Pulmonary artery endothelial cell (primary cell): ENCODE measurements at regions not wholly inside any gene's neighbourhood (a gene's known extent, or its start where the extent isn't known, plus 50 kb on each side); places are given as distances from the start of the nearest gene placed in this dataset.

ENCODE experiments used
- DNase-seq: peaks from one replicate; pipeline ENCODE4 v3.0.0-alpha.2; 2011; ENCODE audit warnings: low read depth, low spot score

DNA sequence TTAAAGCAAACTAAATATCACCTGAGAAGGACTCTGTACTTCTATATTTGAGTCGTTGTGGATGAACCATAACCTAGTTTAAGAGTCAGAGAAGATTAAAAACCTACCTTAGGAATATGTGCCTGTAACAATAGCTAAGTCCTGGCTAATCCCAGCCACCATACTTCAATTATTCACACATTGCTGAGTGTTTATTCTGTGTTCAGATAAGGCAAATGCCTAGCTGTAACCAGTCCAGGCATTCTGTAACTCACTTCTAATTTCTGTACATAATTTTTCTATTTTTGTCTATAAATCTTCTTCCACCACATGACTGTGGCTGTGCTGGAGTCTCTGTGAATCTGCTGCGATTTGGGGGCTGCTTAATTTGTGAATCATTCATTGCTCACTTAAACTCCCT, 441.9 kb upstream of the ADAMTS5 start:
- no peak for DNase-seq

DNA sequence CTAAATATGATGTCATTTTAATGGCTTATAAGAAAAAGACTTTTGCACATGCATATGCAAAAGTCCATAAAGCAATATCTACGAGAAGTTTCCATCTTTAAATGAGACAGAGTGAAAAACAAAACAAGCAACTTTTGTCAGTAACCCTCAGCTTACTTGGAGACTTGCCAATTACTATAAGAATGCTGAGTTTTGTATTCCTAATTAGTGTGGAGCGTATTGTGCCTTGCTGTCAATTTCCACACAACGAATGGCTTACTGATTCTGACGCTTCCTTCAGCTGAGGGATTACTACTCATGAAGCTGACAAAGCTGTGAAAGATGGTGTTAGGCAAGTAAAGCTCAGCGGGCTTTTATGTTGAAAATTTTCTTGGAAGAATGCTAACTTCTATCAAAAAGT, 440.4 kb upstream of the ADAMTS5 start:
- DNase-seq: no peak

DNA sequence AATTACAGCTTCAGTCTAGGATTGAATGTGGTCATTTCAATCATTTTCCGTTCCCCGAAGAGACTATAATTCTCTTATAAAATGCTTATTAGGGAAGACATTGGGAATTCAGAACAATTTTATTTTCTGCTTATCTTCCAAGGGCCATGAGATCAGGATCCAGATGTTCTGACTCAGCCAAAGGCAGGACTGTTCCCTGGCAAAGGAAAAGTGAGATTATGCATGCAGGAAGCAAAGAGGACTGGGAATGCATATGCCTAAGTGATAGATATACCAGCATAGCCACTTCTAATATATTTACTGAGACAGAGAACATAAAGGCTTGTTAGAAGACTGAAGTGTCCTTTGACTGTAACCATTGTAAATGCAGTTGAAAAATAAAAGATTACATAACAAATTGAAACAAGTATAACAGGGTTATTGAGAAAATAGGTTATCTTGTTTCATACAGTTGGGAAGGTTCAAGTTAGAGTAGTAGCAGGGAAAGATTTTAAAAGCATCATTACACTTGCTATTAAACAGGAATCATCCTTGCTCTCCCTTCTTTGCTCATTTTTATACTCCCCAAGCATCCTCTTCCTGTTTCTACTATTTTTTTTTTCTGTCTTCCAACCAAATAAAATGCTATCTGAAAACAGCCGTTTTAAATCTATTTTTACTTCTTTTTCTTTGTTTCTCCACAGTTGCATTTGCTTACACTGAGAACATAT, 439.6 kb upstream of the ADAMTS5 start:
- no peak for DNase-seq

DNA sequence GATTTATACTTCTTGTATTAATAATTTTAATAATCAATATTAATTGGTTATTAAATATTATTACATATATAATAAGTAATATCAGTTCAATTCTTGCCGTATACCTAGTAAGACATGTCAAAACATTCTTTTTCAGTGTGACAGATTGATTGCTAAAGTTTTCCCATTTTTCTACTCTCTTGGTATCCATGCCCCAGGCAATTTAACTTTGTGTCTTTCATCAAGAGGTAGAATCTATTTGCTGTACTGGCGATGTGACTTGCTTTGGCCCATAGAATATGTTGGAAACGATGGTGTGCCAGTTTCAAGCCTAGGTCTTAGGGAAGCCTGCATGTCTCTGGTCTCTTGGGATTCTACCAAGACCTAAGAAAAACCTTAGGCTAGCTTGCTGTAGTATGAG, 436.1 kb upstream of the ADAMTS5 start:
- no peak for DNase-seq

DNA sequence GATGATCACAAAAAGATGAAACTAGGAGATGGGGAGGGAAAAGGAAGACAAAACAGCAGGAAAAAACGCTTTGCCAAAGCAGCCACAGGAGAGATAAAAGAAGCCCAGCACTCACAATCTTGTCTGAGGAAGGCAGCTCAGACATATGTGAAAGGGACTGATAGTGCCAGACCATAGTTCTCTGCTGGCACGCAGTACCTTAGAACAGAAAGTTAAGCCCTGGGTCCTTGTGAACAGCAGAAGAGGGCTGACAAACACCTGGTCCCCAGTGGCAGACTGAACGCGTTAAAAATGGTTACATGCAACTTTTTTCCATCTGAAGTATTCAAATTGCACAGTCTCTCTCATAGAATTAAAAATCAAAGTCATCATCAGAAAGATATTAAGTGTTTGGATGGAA, 433.2 kb upstream of the ADAMTS5 start:
- DNase-seq: no peak

DNA sequence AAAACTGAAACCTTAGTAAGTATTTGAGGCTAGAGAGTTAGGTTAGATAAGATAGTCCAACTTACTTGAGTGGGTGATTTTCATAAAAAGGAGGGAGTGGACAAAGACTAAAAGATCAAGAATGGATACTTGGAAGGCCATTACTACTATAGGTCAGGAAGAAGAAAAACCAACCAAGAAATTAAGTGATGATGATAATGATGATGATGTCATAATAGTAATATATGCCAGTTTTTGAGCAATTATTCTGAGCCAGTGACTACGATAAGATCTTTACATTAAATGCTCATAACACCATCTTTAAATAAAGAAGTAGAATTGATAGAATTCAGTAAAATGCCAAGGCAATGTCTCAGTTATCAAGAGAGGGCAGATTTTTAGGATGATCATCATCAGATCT, 430.7 kb upstream of the ADAMTS5 start:
- DNase-seq: no peak

DNA sequence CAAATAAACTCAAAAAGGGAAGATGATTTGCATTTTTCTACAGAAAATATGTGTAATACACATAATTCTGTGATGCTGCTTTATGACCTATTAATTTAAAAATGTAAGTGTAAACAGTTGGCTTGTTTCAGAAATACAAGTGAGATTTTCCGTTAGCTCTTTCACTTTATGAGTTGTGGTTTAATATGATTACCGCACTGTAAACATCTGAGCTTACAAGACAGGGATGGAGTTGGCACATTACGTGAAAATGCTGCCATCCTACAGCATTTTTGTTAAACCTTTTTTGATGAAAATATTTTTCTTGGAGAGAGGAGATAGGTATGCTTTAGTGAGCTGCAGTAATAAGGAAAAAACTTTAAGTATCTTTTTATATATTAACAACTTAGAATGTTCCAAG, 426.8 kb upstream of the ADAMTS5 start:
- no peak for DNase-seq

DNA sequence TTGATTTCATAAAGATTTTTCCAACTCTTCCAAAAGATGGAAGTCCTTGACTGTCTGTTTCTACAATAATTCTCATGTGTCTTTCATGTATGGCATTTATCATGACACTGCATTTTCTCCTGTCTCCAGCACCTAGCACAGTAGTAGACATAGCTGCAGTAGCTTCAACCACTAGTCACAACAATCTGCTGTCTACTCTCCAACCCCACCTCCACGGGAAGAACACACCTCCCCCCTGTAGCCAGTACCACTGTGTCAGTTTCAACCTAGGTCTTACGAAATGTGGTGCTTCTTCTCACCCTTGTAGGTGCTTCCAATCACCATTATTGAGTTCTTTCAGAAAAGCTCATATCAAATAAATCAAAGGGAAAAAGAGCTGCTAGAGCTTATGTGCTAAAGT, 425.1 kb upstream of the ADAMTS5 start:
- DNase-seq: no peak

DNA sequence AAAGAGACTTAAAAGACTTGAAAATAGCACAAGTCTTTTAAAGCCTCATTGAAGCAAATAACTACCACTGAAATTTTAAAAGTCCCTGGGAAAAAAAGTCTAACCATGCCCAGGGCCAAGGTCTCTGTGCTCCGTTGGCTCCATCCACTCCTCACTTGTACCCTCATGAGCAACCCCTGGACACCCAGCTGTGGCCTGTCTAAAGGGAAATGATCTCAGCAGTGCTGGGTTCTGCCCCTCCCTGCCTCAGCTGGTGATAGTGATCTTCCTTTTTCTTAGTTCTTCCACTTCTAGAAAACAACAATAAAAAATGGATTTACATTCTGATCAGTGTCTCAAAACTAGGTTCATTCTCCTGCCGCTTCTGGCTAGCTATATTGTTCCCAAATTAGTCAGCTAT, 423.5 kb upstream of the ADAMTS5 start:
- DNase-seq: no peak

DNA sequence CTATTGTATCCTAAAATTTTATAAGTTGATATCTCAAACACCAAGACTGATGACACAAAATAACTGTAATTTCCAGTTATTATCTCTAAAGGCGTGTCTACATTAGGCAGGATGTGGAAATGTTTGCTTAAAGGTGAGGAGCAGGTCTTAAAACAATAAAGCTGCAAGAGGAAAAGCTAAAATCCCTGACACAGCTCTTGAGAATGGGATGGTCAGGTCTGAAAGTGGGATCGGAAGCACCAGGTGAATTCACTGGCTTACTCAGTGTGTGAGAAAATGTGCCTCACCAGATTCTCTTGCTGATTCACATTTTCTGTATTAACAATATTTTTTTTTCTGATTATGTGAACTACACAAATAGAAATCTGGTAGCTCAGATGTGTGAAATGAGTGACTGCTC, 421.9 kb upstream of the ADAMTS5 start:
- no peak for DNase-seq

DNA sequence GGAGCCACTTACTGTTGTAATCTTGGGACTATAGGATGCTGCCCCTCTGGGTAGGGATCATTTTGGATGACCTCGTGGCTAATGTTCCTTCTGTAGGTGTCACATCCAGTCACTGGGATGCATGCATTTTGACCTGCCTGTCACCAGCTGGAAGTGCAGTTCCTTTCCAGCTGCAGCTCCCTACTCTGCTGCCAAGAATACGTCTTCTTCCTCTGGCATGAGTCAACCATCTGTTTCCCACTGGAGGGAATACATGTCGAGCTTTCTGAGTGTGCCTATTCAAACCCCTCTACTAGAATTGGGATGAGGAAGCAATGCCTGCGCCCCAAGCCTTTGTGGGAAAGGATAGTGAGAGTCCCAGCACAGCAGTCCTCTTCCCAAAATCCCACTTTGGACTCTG, 415.5 kb upstream of the ADAMTS5 start:
- DNase-seq: no peak

DNA sequence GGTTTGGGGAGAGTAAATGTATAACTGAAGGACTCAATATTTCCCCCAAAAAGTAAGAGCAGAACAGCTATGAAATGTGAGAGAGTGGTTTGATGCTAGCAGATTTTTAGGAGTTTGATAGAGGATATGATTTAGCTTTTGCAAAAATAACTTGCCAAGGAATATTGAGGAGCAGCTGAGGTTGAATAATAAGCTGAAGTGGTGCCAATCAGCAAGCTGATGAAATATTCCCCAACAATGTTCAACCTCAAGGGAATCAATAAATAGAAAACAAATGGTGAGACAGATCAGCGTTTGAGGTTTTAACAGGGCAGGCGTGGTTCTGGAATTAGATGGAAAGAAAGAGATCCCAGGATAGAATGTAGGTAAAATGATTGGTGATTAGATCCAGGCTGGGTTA, 413.4 kb upstream of the ADAMTS5 start:
- DNase-seq: no peak

DNA sequence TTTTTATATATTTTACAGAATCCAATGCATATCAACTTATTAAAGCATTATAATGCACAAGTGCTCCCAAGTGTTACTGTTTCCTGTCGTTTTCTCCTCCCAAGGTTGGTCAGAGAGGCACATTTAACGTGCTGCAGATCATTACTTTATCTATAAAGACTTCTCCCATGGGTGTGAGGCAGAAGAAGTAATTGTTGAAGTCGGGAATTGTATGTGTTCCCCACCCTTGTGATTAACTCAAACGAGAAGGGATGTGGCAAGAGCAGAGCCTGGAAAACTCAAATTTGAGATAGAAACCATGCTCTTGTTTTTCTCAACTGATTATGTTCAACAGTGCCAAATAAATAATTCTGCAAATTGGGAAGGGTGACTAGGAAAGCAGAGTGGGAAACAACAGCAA, 412.5 kb upstream of the ADAMTS5 start:
- DNase-seq: no peak

DNA sequence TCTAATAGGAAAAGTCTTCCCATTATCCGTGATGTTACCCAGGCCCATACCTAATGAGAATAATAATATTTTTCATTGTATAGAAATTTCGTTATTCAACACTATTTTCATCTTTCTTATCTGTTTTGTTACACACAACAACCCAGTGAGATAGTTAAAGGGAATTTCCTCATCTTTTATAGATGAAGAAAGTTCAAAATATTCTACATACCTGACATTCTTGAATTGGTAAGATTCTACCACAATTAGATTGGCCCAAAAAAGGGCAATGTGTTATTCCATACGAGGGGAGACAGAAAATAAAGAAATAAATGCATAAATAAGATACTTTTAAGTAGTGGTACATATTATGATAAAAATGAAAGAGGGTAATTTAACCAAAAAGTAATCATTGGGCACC, 405.5 kb upstream of the ADAMTS5 start:
- no peak for DNase-seq

DNA sequence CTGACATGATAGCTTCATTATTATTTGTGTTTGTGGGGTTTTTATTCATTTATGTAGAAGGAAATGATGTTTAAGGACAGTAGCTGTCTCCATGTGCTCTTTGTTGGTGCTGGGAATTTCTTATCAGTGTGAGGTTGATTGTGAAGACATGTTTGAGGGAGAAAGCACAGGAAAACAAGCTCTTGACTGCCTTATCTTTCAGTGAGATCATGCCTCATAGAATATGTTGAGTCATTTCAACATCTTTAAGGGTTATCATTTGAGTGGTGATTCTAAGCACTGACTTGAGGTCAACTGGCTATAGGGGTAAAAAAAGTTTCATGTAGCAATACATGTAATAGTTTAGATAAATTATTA, 405.1 kb upstream of the ADAMTS5 start:
- no peak for DNase-seq

DNA sequence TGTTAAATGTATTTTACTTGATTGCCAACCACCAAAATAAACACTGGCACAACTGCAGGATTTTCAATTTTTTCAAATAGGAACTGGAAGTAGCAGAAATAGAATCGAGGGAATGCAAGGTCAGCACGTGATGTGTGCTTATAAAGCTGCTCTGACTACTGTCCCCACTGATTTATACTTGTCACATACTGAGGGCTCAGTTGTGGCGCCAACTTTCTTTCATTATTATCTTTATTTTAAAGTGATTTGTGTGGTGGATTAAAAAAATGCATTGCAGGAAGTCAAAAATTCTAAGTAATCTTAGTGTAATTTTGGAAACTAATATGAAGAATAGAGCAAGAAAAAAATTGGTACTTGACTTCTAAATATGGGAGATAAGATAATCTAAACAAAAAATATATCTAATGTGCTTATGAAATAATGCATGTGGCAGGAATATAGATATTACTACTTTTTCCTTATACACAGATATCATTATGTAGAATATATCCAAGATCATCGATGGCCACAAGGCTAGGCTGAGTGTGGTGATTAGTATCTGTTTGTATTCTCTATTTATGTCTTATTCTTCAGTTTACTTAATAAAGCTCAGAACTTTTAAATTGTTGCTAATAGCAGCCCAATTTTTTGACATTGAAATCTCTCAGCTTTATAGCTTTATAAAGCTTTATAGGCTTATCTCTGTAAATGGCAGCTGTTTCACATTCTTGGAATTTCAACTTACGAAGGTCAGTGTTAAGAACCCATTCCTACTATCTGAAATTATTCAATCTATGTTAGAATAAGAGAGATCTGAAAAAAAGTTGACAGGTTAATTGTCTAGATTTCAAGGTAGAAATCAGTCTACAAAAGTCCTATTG, 404.5 kb upstream of the ADAMTS5 start:
- DNase-seq: no peak

DNA sequence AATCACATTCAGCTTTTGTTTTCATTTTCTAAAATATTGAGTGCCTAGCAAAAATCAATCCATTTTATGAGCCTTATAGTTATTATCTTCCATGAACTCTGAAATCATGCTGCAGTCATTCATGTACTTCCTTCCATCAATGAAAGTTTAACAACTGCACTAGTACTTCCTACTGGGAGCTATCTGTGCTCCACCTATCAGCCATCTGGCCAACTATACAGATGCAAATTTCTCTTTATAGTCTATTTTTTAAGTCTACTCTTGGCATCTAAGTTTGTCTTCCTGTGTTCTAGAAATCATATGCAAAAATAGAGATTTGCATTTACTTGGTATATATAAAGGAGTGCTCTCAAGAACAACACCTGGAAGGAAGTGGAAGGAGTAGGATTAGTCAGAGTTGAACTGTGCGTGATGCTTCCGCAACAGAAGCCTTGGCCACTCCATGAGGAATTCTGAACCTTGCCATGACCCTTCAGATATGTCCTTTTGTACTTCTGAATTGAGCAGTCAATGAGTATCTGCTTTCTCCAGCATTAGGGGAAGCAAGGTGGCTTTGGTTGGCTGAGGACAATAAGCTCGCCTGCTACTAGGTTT, 403.2 kb upstream of the ADAMTS5 start:
- DNase-seq: no peak

DNA sequence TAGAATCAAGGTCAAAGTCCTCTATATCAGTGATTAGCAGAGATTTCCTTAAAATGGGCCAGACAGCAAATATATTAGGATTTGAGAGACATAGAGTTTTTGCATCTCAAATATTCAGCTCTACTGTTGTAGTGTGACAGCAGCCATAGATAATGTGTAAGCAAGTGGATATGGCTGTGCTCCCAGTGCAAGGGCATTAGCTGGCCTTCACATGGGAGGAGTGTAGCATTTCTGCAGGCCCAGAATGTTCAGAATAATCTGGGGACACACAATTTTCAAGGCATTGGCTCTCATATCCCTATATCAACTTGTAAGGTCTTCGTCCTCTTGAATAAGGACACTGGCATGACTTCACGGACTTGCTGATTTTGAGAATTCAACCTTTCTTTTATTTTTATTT, 402.3 kb upstream of the ADAMTS5 start:
- no peak for DNase-seq

DNA sequence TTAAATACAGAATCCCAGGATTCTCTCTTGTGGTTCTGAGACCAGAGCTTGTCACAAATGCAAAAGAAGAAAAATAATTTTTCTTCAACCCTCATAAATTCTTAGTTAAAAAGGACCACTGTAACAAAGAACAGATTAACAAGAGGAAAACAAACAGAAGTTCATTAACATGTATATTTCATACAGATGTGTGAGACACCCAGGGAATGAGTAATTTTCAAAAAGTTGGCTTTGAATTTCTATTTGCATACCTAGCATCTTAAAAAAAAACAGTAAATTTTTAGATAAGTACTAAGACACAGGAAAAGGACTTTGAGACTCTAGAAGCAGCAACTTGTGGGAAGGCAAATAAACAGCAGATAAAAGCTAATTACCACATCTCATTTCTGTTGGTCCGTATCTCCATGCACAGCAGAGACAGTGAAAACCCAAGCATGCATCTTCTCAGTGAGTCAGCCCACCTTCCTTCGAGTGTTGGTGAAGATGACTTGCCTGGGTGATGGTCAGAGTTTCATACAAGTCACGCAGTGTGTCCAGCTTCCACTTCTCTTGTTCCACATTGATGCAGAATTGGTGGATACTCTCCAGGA, 399.9 kb upstream of the ADAMTS5 start:
- no peak for DNase-seq

DNA sequence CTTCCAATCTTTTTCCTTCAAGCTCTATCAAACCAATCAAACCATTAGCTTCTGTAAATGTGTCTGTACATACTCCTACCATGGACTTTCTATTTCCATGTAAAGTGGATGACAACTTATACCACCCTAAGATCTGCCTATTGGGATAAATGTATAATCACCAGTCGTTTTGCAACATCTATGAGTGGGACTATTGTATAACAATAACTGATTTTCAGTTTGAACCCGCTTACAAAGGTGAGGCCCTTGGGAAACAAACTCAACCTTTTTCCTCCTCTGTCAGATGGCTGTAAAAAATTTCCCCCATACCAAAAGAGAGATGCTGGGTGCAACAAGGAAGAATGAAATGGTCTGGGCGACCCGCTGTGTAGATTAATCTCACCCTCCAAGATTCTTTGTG, 399.1 kb upstream of the ADAMTS5 start:
- no peak for DNase-seq

DNA sequence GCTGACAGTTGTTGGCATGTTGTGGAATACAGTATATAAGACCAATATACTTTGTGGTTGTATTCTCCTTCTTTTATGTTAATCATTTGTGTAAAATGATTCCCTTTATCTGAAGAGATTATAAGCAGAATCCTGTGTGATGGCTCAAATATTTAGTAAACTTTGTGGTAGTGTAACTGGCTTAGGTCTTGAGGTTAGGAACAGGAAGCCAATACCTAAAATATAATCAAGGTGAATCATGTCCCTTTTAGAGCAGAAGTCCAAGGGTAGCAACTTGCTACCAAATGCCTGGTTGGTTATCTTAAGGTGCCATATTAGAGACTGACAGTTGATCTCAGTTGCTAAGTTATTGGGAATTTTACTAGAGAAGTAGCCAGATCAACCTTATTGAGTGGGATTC, 398.5 kb upstream of the ADAMTS5 start:
- DNase-seq: no peak

DNA sequence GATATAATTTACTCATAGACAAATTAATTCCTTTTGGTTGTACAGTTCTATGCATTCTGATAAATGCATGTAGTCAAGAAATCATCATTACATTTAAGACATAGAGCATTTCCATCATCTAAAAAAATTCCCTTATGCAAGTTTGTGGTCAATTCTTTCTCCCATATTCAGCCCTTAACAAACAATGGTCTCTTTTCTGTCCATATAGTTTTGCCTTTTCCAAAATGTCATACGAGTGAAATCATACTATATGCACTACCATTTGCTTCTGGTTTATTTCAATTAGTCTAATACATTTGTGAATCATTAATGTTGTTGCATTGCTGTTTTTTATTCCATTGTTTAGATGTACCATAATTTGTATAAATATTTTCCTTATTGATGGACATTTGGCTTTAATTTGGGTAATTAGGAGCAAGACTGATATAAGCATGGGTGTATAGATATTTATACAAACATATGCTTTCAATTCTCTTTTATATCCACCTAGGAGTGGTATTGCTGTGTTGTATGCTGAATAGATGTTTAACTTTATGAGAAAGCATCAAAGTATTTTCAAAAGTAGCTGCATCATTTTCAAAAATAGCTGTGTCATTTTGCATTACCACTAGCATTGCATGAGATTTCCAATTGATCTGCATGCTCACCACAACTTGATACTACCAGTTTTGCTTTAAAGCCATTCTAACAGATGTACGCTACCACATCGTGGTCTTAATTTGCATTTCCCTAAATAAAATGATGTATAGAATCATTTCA, 397.0 kb upstream of the ADAMTS5 start:
- no peak for DNase-seq
